Liver (tissue), 8 donors: ENCODE measurements at regions not wholly inside any gene's neighbourhood (a gene's known extent, or its start where the extent isn't known, plus 50 kb on each side); places are given as distances from the start of the nearest gene placed in this dataset.

Source experiments
- DNase-seq: peaks from one replicate; pipeline ENCODE4 v3.0.0-alpha.2; 2017; ENCODE audit warnings: low spot score
- H3K27ac ChIP-seq, 2 donors: one replicate each; pipeline ENCODE4 v1.7.0; 2013; ENCODE audit warnings: inconsistent platforms in 2 of 2, low read length in 2 of 2, control low read depth in 1 of 2, low read depth in 1 of 2, mild to moderate bottlenecking in 1 of 2
- H3K27me3 ChIP-seq, 4 donors: one replicate each; pipeline versions ENCODE4 v1.6.1 to v1.7.0; 2013; ENCODE audit warnings: low read length in 3 of 4, inconsistent platforms in 1 of 4, mild to moderate bottlenecking in 1 of 4, moderate library complexity in 1 of 4; ENCODE audit not compliant: control insufficient read depth in 4 of 4, insufficient read depth in 4 of 4
- H3K36me3 ChIP-seq, 4 donors: one replicate each; pipeline versions ENCODE4 v1.6.1 to v1.7.0; 2013; ENCODE audit warnings: low read length in 3 of 4, mild to moderate bottlenecking in 3 of 4, low read depth in 1 of 4, moderate library complexity in 1 of 4; ENCODE audit not compliant: control insufficient read depth in 4 of 4, insufficient read depth in 3 of 4
- H3K4me1 ChIP-seq, 4 donors: one replicate each; pipeline versions ENCODE4 v1.6.1 to v1.7.0; 2013; ENCODE audit warnings: low read length in 3 of 4, mild to moderate bottlenecking in 3 of 4, moderate library complexity in 1 of 4; ENCODE audit not compliant: control insufficient read depth in 4 of 4, insufficient read depth in 4 of 4
- H3K4me3 ChIP-seq, 3 donors: one replicate each; pipeline versions ENCODE4 v1.6.1 to v1.7.0; 2013; ENCODE audit warnings: low read length in 3 of 3, control low read depth in 1 of 3, low read depth in 1 of 3, mild to moderate bottlenecking in 1 of 3
- H3K9ac ChIP-seq, 2 donors: one replicate each; pipeline ENCODE4 v1.7.0; 2013; ENCODE audit warnings: low read length in 2 of 2, mild to moderate bottlenecking in 2 of 2, moderate library complexity in 2 of 2, control low read depth in 1 of 2, low read depth in 1 of 2
- H3K9me3 ChIP-seq, 4 donors: one replicate each; pipeline versions ENCODE4 v1.6.1 to v1.7.0; 2013; ENCODE audit warnings: low read length in 3 of 4; ENCODE audit not compliant: control insufficient read depth in 4 of 4
- EGR1 ChIP-seq, 2 donors: IDR thresholded peaks; 2 replicates each; pipeline ENCODE4 v1.6.1; 2016 to 2018; ENCODE audit warnings: antibody characterized with exemption in 2 of 2, low read depth in 2 of 2
- FOXA1 ChIP-seq: IDR thresholded peaks from 2 replicates; pipeline ENCODE4 v1.6.1; 2016; ENCODE audit warnings: antibody characterized with exemption
- FOXA2 ChIP-seq: IDR thresholded peaks from 2 replicates; pipeline ENCODE4 v1.6.1; 2016; ENCODE audit warnings: antibody characterized with exemption
- GABPA ChIP-seq, 2 donors: IDR thresholded peaks in 1 of 2; conservative IDR thresholded peaks in 1 of 2; 2 replicates each; pipeline ENCODE4 v1.6.1; 2016; ENCODE audit warnings: antibody characterized with exemption in 2 of 2, mild to moderate bottlenecking in 1 of 2, moderate library complexity in 1 of 2
- HNF4A ChIP-seq, 2 donors: conservative IDR thresholded peaks; 2 replicates each; pipeline ENCODE4 v1.6.1; 2016; ENCODE audit warnings: antibody characterized with exemption in 2 of 2, mild to moderate bottlenecking in 2 of 2
- HNF4G ChIP-seq: IDR thresholded peaks from 2 replicates; pipeline ENCODE4 v1.6.1; 2016; ENCODE audit warnings: antibody characterized with exemption
- JUND ChIP-seq, 2 donors: IDR thresholded peaks; 2 replicates each; pipeline ENCODE4 v1.6.1; 2016; ENCODE audit warnings: antibody characterized with exemption in 2 of 2
- NR2F2 ChIP-seq: IDR thresholded peaks from 2 replicates; pipeline ENCODE4 v1.6.1; 2016; ENCODE audit warnings: antibody characterized with exemption
- RAD21 ChIP-seq, 2 donors: IDR thresholded peaks; 2 replicates each; pipeline ENCODE4 v1.6.1; 2016; ENCODE audit warnings: antibody characterized with exemption in 2 of 2, mild to moderate bottlenecking in 2 of 2
- RXRA ChIP-seq, 2 donors: IDR thresholded peaks; 2 replicates each; pipeline ENCODE4 v1.6.1; 2017 to 2018; ENCODE audit warnings: antibody characterized with exemption in 2 of 2, mild to moderate bottlenecking in 1 of 2
- SP1 ChIP-seq: IDR thresholded peaks from 2 replicates; pipeline ENCODE4 v1.6.1; 2018; ENCODE audit warnings: antibody characterized with exemption, mild to moderate bottlenecking
- TAF1 ChIP-seq: conservative IDR thresholded peaks from 2 replicates; pipeline ENCODE4 v1.6.1; 2016; ENCODE audit warnings: antibody characterized with exemption, mild to moderate bottlenecking
- YY1 ChIP-seq: IDR thresholded peaks from 2 replicates; pipeline ENCODE4 v1.6.1; 2016; ENCODE audit warnings: antibody characterized with exemption, mild to moderate bottlenecking
- WGBS: extraction: QIAGEN DNeasy Blood & Tissue Kit; methylation state at CpG from one replicate; pipeline ENCODE4 v1.1.7; 2013; 5-methylcytosine and 5-hydroxymethylcytosine counted together
- TF ChIP-seq, protein P1 (sequence below): IDR thresholded peaks from 2 replicates; pipeline ENCODE4 v1.6.1; 2016; ENCODE audit warnings: antibody characterized with exemption
- TF ChIP-seq, protein P2 (sequence below): fragments of 150-350 bp; IDR thresholded peaks from 2 replicates; pipeline ENCODE4 v1.5.1; 2017; ENCODE audit warnings: improper control_type of control experiment, low read depth, low read length; ENCODE audit not compliant: missing input control
- TF ChIP-seq, protein P3 (sequence below): IDR thresholded peaks from 2 replicates; pipeline ENCODE4 v1.6.1; 2016; ENCODE audit warnings: antibody characterized with exemption
- TF ChIP-seq, protein P4 (sequence below): IDR thresholded peaks from 2 replicates; pipeline ENCODE4 v1.6.1; 2016; ENCODE audit warnings: antibody characterized with exemption
- TF ChIP-seq, protein P5 (sequence below): IDR thresholded peaks from 2 replicates; pipeline ENCODE4 v1.6.1; 2016; ENCODE audit warnings: antibody characterized with exemption, mild to moderate bottlenecking
- donor health status: healthy.
- donor health status: healthy.
- donor health status: healthy.
- donor health status: healthy.
- donor health status: healthy.

DNA sequence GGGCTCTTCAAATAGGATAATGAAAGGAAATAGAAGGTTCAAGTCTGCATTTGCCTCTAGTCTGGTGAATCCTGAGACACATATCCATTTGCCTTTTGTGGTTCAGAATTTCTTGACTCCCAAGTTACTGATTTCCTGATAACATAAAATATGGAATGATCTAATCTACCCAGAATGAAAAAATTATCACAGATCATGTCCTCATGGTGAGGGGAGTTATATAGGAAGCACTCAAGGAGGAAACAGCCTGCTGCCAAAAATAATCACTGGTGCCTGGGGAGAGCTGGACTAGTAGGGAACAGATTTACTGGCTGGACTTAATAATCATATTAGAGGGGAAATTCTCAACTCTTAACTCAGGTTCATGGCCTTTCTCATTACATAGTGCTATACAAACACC lies 95.5 kb upstream of the STK17B start (continued):
- TF ChIP-seq, protein P1, sequence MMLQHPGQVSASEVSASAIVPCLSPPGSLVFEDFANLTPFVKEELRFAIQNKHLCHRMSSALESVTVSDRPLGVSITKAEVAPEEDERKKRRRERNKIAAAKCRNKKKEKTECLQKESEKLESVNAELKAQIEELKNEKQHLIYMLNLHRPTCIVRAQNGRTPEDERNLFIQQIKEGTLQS = no peak
- TF ChIP-seq, protein P2, sequence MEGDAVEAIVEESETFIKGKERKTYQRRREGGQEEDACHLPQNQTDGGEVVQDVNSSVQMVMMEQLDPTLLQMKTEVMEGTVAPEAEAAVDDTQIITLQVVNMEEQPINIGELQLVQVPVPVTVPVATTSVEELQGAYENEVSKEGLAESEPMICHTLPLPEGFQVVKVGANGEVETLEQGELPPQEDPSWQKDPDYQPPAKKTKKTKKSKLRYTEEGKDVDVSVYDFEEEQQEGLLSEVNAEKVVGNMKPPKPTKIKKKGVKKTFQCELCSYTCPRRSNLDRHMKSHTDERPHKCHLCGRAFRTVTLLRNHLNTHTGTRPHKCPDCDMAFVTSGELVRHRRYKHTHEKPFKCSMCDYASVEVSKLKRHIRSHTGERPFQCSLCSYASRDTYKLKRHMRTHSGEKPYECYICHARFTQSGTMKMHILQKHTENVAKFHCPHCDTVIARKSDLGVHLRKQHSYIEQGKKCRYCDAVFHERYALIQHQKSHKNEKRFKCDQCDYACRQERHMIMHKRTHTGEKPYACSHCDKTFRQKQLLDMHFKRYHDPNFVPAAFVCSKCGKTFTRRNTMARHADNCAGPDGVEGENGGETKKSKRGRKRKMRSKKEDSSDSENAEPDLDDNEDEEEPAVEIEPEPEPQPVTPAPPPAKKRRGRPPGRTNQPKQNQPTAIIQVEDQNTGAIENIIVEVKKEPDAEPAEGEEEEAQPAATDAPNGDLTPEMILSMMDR = no peak

DNA sequence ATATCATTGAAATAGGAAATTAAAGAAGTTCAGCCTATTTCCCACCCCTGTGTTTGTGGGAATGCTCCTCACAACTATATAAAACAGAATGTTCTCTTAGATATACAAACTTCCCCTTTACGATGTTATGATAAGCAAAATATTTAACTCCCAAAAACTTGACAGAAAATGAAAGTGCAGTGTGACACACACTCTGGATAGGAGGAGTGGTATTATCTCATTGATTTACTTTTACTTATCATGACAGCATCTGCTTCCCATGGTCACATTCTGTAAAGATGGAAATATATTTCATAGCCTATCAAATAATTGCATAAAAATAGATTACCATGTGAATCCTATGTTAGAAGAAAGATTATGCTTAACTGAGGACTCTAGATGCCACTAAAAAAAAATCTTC lies 96.6 kb upstream of the STK17B start:
- Histone ChIP-seq H3K36me3 (no peaks in the 10 kb centered on the region), H3K9me3 (no peaks in the 10 kb centered on the region), H3K27ac (peak overlapping the region in 1 of 2 donors; percentile 5), H3K27me3 (no peaks in the 10 kb centered on the region), H3K4me3 (no peak overlapping the region), H3K9ac (peak overlapping the region in 1 of 2 donors; percentile 49), H3K4me1 (no peaks in the 10 kb centered on the region)
- TF ChIP-seq FOXA1 = no peak
- TF ChIP-seq JUND (IDR thresholded peaks at IDR 0.05) = no peak
- no peak for TF ChIP-seq EGR1 (IDR thresholded peaks at IDR 0.05; ENCODE audit: low read depth in 2 of 2)
- TF ChIP-seq YY1 = no peak
- TF ChIP-seq, protein P3, sequence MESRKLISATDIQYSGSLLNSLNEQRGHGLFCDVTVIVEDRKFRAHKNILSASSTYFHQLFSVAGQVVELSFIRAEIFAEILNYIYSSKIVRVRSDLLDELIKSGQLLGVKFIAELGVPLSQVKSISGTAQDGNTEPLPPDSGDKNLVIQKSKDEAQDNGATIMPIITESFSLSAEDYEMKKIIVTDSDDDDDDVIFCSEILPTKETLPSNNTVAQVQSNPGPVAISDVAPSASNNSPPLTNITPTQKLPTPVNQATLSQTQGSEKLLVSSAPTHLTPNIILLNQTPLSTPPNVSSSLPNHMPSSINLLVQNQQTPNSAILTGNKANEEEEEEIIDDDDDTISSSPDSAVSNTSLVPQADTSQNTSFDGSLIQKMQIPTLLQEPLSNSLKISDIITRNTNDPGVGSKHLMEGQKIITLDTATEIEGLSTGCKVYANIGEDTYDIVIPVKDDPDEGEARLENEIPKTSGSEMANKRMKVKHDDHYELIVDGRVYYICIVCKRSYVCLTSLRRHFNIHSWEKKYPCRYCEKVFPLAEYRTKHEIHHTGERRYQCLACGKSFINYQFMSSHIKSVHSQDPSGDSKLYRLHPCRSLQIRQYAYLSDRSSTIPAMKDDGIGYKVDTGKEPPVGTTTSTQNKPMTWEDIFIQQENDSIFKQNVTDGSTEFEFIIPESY = no peak
- TF ChIP-seq HNF4A (conservative IDR thresholded peaks at IDR 0.05) = no peak
- no peak for TF ChIP-seq GABPA (IDR thresholded peaks at IDR 0.05 in 1 of 2, conservative IDR thresholded peaks at IDR 0.05 in 1 of 2)
- TF ChIP-seq HNF4G = no peak
- TF ChIP-seq, protein P2 = no peak
- TF ChIP-seq, protein P1 = no peak
- TF ChIP-seq RXRA (IDR thresholded peaks at IDR 0.05) = no peak
- TF ChIP-seq, protein P4, sequence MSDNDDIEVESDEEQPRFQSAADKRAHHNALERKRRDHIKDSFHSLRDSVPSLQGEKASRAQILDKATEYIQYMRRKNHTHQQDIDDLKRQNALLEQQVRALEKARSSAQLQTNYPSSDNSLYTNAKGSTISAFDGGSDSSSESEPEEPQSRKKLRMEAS = no peak
- TF ChIP-seq SP1 = no peak
- TF ChIP-seq, protein P5, sequence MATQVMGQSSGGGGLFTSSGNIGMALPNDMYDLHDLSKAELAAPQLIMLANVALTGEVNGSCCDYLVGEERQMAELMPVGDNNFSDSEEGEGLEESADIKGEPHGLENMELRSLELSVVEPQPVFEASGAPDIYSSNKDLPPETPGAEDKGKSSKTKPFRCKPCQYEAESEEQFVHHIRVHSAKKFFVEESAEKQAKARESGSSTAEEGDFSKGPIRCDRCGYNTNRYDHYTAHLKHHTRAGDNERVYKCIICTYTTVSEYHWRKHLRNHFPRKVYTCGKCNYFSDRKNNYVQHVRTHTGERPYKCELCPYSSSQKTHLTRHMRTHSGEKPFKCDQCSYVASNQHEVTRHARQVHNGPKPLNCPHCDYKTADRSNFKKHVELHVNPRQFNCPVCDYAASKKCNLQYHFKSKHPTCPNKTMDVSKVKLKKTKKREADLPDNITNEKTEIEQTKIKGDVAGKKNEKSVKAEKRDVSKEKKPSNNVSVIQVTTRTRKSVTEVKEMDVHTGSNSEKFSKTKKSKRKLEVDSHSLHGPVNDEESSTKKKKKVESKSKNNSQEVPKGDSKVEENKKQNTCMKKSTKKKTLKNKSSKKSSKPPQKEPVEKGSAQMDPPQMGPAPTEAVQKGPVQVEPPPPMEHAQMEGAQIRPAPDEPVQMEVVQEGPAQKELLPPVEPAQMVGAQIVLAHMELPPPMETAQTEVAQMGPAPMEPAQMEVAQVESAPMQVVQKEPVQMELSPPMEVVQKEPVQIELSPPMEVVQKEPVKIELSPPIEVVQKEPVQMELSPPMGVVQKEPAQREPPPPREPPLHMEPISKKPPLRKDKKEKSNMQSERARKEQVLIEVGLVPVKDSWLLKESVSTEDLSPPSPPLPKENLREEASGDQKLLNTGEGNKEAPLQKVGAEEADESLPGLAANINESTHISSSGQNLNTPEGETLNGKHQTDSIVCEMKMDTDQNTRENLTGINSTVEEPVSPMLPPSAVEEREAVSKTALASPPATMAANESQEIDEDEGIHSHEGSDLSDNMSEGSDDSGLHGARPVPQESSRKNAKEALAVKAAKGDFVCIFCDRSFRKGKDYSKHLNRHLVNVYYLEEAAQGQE = no peak
- TF ChIP-seq NR2F2 = no peak
- TF ChIP-seq RAD21 (IDR thresholded peaks at IDR 0.05) = no peak
- no peak for TF ChIP-seq TAF1
- no peak for TF ChIP-seq FOXA2
- DNase-seq = no peak
- WGBS = 66% methylated on average over 1 of the region's 1 CpG
